GM21528 (cell line): ENCODE measurements at regions not wholly inside any gene's neighbourhood (a gene's known extent, or its start where the extent isn't known, plus 50 kb on each side); places are given as distances from the start of the nearest gene placed in this dataset.
"Not testable (repeated sequence)": the region's sequence is repeated elsewhere in the genome, so short reads cannot be mapped to it uniquely, and the experiment has no call there.

Experiments
- ATAC-seq: cut with Tn5 transposase; IDR thresholded peaks from one replicate; pipeline ENCODE4 v1.9.1; 2021; ENCODE audit warnings: mild to moderate bottlenecking, moderate library complexity; ENCODE audit not compliant: unreplicated experiment, low FRiP score

GRCh38 chr13:47718556-47718955 is 282.5 kb downstream of the SUCLA2 start:
- no peak for ATAC-seq

- no peak for ATAC-seq
These were observed 292.7 kb downstream of the SUCLA2 start for GRCh38 chr13:47708386-47708785.

- no peak for ATAC-seq
These were observed 293.7 kb downstream of the SUCLA2 start for GRCh38 chr13:47707414-47707813.

GRCh38 chr13:47705185-47705584 is 295.9 kb downstream of the SUCLA2 start:
- no peak for ATAC-seq

GRCh38 chr13:47696674-47697073 is 304.4 kb downstream of the SUCLA2 start:
- no peak for ATAC-seq

GRCh38 chr13:47687577-47687976 is 313.5 kb downstream of the SUCLA2 start:
- no peak for ATAC-seq

- not testable (repeated sequence) for ATAC-seq
These were observed 315.9 kb downstream of the SUCLA2 start for GRCh38 chr13:47685156-47685555.

- ATAC-seq: no peak
These were observed 320.3 kb downstream of the SUCLA2 start for GRCh38 chr13:47680748-47681147.

- ATAC-seq: no peak
These were observed 321.7 kb downstream of the SUCLA2 start for GRCh38 chr13:47679401-47679800.

- ATAC-seq: no peak
These were observed 322.7 kb downstream of the SUCLA2 start for GRCh38 chr13:47678201-47678968.

GRCh38 chr13:47675871-47676270 is 325.2 kb downstream of the SUCLA2 start:
- no peak for ATAC-seq

GRCh38 chr13:47673009-47673850 is 327.8 kb downstream of the SUCLA2 start:
- no peak for ATAC-seq

- no peak for ATAC-seq
These were observed 328.6 kb downstream of the SUCLA2 start for GRCh38 chr13:47672245-47673008.

GRCh38 chr13:47671776-47672175 is 329.3 kb downstream of the SUCLA2 start:
- no peak for ATAC-seq

GRCh38 chr13:47665043-47665442 is 336.0 kb downstream of the SUCLA2 start:
- ATAC-seq: no peak

- ATAC-seq: no peak
These were observed 340.0 kb downstream of the SUCLA2 start for GRCh38 chr13:47661076-47661475.

GRCh38 chr13:47656651-47657050 is 344.4 kb downstream of the SUCLA2 start:
- ATAC-seq: no peak

GRCh38 chr13:47650209-47650608 is 350.9 kb downstream of the SUCLA2 start:
- ATAC-seq: no peak

- ATAC-seq: no peak
These were observed 354.1 kb downstream of the SUCLA2 start for GRCh38 chr13:47647001-47647400.

- ATAC-seq: no peak
These were observed 354.8 kb downstream of the SUCLA2 start for GRCh38 chr13:47646298-47646697.
